HepG2 (cell line): ENCODE measurements at regions not wholly inside any gene's neighbourhood (a gene's known extent, or its start where the extent isn't known, plus 50 kb on each side); places are given as distances from the start of the nearest gene placed in this dataset.

Experiments
- ATAC-seq: fragments of 200-7000 bp; cut with Tn5 transposase; 3 replicates; pipeline ENCODE4 v1.9.1; 2020; ENCODE audit warnings: mild to moderate bottlenecking, moderate library complexity
- BruUV-seq: library from RNA; stranded (reverse); fragments of 400-500 nt; replicated peaks from 2 replicates; lab custom pipeline; 2021; lab: Mats Ljungman, UMichigan
- CTCF ChIA-PET: fragments of 300-600 bp; formaldehyde crosslinking; extraction: SDS; loops from one replicate; lab custom pipeline; 2021; ENCODE audit warnings: low total read pairs, inconsistent platforms, low intra/inter-chr PET ratio; lab: Yijun Ruan, JAX
- POLR2A ChIA-PET: fragments of 350-600 bp; sonication (Branson Sonifier 250); formaldehyde crosslinking; loops from one replicate; lab custom pipeline; 2020; ENCODE audit warnings: antibody characterized with exemption, inconsistent platforms; lab: Yijun Ruan, JAX
- DNase-seq: peaks from one replicate; pipeline ENCODE4 v3.0.0-alpha.2; 2015; ENCODE audit warnings: low spot score
- FAIRE-seq: peaks from 3 replicates; lab custom pipeline; 2011; peaks lifted over from hg19 to GRCh38; lab: Jason Lieb, UNC
- H2AFZ ChIP-seq: one replicate; pipeline ENCODE4 v1.6.1; 2011; ENCODE audit warnings: low read length, inconsistent platforms
- H3K27ac ChIP-seq: fragments of 300-600 bp; 3 replicates; pipeline ENCODE4 v1.8.0; 2011; ENCODE audit warnings: mixed run types, mild to moderate bottlenecking, mixed read lengths, low read length, inconsistent platforms; ENCODE audit not compliant: insufficient read depth; ENCODE audit errors: extremely low read length
- H3K27me3 ChIP-seq, 2 experiments: fragments of 200-600 bp in 1 of 2; 2 replicates in 1 of 2; 3 replicates in 1 of 2; pipeline versions ENCODE4 v1.6.0 to v1.8.0; 2011; ENCODE audit warnings: low read length in 2 of 2, mild to moderate bottlenecking in 2 of 2, moderate library complexity in 2 of 2, inconsistent platforms in 1 of 2; ENCODE audit not compliant: insufficient read depth in 2 of 2, control insufficient read depth in 1 of 2
- H3K36me3 ChIP-seq, 2 experiments: fragments of 200-600 bp in 1 of 2; replicated peaks in 1 of 2; 2 replicates in 1 of 2; 3 replicates in 1 of 2; pipeline versions ENCODE4 v1.5.1 to v1.8.0; 2011; ENCODE audit warnings: low read length in 2 of 2, inconsistent platforms in 1 of 2; ENCODE audit not compliant: insufficient read depth in 2 of 2, control insufficient read depth in 1 of 2
- H3K4me1 ChIP-seq: 2 replicates; pipeline ENCODE4 v1.5.1; 2012; ENCODE audit warnings: low read length, inconsistent platforms; ENCODE audit not compliant: insufficient read depth
- H3K4me2 ChIP-seq: 2 replicates; pipeline ENCODE4 v1.6.0; 2011; ENCODE audit warnings: low read depth, low read length, inconsistent platforms
- H3K4me3 ChIP-seq, 3 experiments: fragments of 200-600 bp in 1 of 3; sonication (generic), shearing (Covaris generic) in 1 of 3; replicated peaks in 1 of 3; 2 replicates each; pipeline ENCODE4 v1.5.1; 2011 to 2016; ENCODE audit warnings: low read length in 3 of 3, inconsistent platforms in 2 of 3, low read depth in 2 of 3, mild to moderate bottlenecking in 2 of 3, control low read depth in 1 of 3, mixed read lengths in 1 of 3; ENCODE audit not compliant: insufficient read depth in 1 of 3
- H3K79me2 ChIP-seq: one replicate; pipeline ENCODE4 v1.6.1; 2011; ENCODE audit warnings: low read length, inconsistent platforms; ENCODE audit not compliant: insufficient read depth
- H3K9ac ChIP-seq: 2 replicates; pipeline ENCODE4 v1.6.0; 2011; ENCODE audit warnings: mild to moderate bottlenecking, low read depth, low read length, inconsistent platforms; ENCODE audit not compliant: insufficient read depth
- H3K9me3 ChIP-seq: 2 replicates; pipeline ENCODE4 v1.5.1; 2012; ENCODE audit warnings: mild to moderate bottlenecking, low read length
- H4K20me1 ChIP-seq: 2 replicates; pipeline ENCODE4 v1.6.0; 2011; ENCODE audit warnings: inconsistent platforms, mild to moderate bottlenecking, low read length, moderate library complexity; ENCODE audit not compliant: insufficient read depth
- ARHGAP35 ChIP-seq: sonication (generic); formaldehyde crosslinking; IDR thresholded peaks from 2 replicates; pipeline ENCODE4 v1.9.0; 2022; ENCODE audit warnings: mild to moderate bottlenecking, inconsistent platforms, moderate library complexity, missing genetic modification reagents, borderline replicate concordance
- CHCHD3 ChIP-seq: sonication (generic); formaldehyde crosslinking; IDR thresholded peaks from 2 replicates; pipeline ENCODE4 v1.8.0; 2022; ENCODE audit warnings: mild to moderate bottlenecking, missing genetic modification reagents, moderate library complexity
- EEA1 ChIP-seq: sonication (generic); formaldehyde crosslinking; IDR thresholded peaks from 2 replicates; pipeline ENCODE4 v1.5.1; 2020; ENCODE audit warnings: mild to moderate bottlenecking, missing genetic modification reagents, borderline replicate concordance
- FOXA1 ChIP-seq, 2 experiments: fragments of 450-650 bp in 1 of 2; sonication (generic) in 1 of 2; formaldehyde crosslinking in 1 of 2; IDR thresholded peaks; 2 replicates each; pipeline versions ENCODE4 v1.4.0 to v1.6.1; 2016 to 2020; ENCODE audit warnings: missing genetic modification reagents in 1 of 2
- MATR3 ChIP-seq: sonication (generic); formaldehyde crosslinking; IDR thresholded peaks from 2 replicates; pipeline ENCODE4 v1.4.0; 2020; ENCODE audit warnings: missing genetic modification reagents
- MBD4 ChIP-seq: IDR thresholded peaks from 2 replicates; pipeline ENCODE4 v1.6.1; 2012; ENCODE audit warnings: low read length, inconsistent platforms, borderline replicate concordance
- MLX ChIP-seq: IDR thresholded peaks from 2 replicates; pipeline ENCODE4 v1.6.1; 2016
- NFATC3 ChIP-seq: sonication (generic); formaldehyde crosslinking; IDR thresholded peaks from 2 replicates; pipeline ENCODE4 v1.5.1; 2020; ENCODE audit warnings: mild to moderate bottlenecking, missing genetic modification reagents
- NFIB ChIP-seq: sonication (generic); formaldehyde crosslinking; IDR thresholded peaks from 2 replicates; pipeline ENCODE4 v1.9.0; 2021; ENCODE audit warnings: missing genetic modification reagents, mild to moderate bottlenecking, borderline replicate concordance
- SALL2 ChIP-seq: sonication (generic); formaldehyde crosslinking; IDR thresholded peaks from 2 replicates; pipeline ENCODE4 v1.8.1; 2023; ENCODE audit warnings: mild to moderate bottlenecking, missing genetic modification reagents, inconsistent platforms
- TAF1 ChIP-seq: sonication (generic); formaldehyde crosslinking; IDR thresholded peaks from 2 replicates; pipeline ENCODE4 v1.4.0; 2020; ENCODE audit warnings: missing genetic modification reagents
- TBL1XR1 ChIP-seq: fragments of 150-350 bp; IDR thresholded peaks from 2 replicates; pipeline ENCODE4 v1.6.1; 2014; ENCODE audit warnings: borderline replicate concordance, low read length; ENCODE audit not compliant: partially characterized antibody
- TCF7L2 ChIP-seq: IDR thresholded peaks from 2 replicates; pipeline ENCODE4 v1.6.1; 2011; ENCODE audit warnings: mild to moderate bottlenecking, low read depth, low read length, moderate library complexity
- THRA ChIP-seq: sonication (generic); formaldehyde crosslinking; IDR thresholded peaks from 2 replicates; pipeline ENCODE4 v1.4.0; 2020; ENCODE audit warnings: missing genetic modification reagents, borderline replicate concordance
- YEATS4 ChIP-seq: sonication (generic); formaldehyde crosslinking; IDR thresholded peaks from 2 replicates; pipeline ENCODE4 v1.4.0; 2020; ENCODE audit warnings: missing genetic modification reagents, borderline replicate concordance
- ZNF20 ChIP-seq: sonication (generic); formaldehyde crosslinking; IDR thresholded peaks from 2 replicates; pipeline ENCODE4 v1.4.0; 2020; ENCODE audit warnings: mild to moderate bottlenecking, moderate library complexity, missing genetic modification reagents
- ZNF337 ChIP-seq: sonication (generic); formaldehyde crosslinking; IDR thresholded peaks from 2 replicates; pipeline ENCODE4 v1.5.1; 2020; ENCODE audit warnings: missing genetic modification reagents, low read depth, mild to moderate bottlenecking, borderline replicate concordance
- ZNF609 ChIP-seq: sonication (generic); formaldehyde crosslinking; IDR thresholded peaks from 2 replicates; pipeline ENCODE4 v1.4.0; 2020; ENCODE audit warnings: mild to moderate bottlenecking, missing genetic modification reagents, borderline replicate concordance
- ZSCAN20 ChIP-seq: sonication (generic); formaldehyde crosslinking; IDR thresholded peaks from 2 replicates; pipeline ENCODE4 v1.4.0; 2020; ENCODE audit warnings: missing genetic modification reagents, mild to moderate bottlenecking, borderline replicate concordance
- WGBS: methylation state at CpG from one replicate; pipeline ENCODE4 v1.1.6; 2017; ENCODE audit warnings: low lambda C conversion rate; 5-methylcytosine and 5-hydroxymethylcytosine counted together
- in situ Hi-C: cut with HindIII; loops from 2 replicates; pipeline ENCODE4 v1.10.0; 2017; ENCODE audit warnings: low pct_unique_long_range_greater_than_20kb; ENCODE audit not compliant: extremely low pct_ligation_motif_present
- intact Hi-C: fragments of 100-400 bp; cut with micrococcal nuclease; formaldehyde crosslinking; loops from one replicate; pipeline ENCODE4 v1.10.0; 2022; ENCODE audit not compliant: unreplicated experiment

GRCh38 chr13:111866731-111867245 lies 200.2 kb upstream of the SOX1 start:
- DNase-seq (no peak), FAIRE-seq (no peak)
- Histone ChIP-seq H3K27ac (no peak overlapping the region), H3K36me3 (no peaks in the 10 kb centered on the region), H3K4me2 (no peak overlapping the region), H3K9ac (no peak overlapping the region), H3K9me3 (no peaks in the 10 kb centered on the region), H4K20me1 (no peaks in the 10 kb centered on the region), H3K4me3 (no peak overlapping the region), H3K4me1 (no peaks in the 10 kb centered on the region)
- in situ Hi-C loops (no loop called here), intact Hi-C loops (no loop called here)
- ChIA-PET CTCF (no interaction called here), POLR2A (no interaction called here)
- TF ChIP-seq CHCHD3 (CRISPR knock-in tag) (no peak), NFIB (CRISPR knock-in tag) (no peak), FOXA1 (IDR thresholded peaks at IDR 0.05) (no peak), FOXA1 (CRISPR knock-in tag; IDR thresholded peaks at IDR 0.05) (no peak), ZNF20 (no peak), NFATC3 (CRISPR knock-in tag) (no peak), YEATS4 (no peak), TCF7L2 (no peak), MBD4 (no peak), ZNF609 (CRISPR knock-in tag) (no peak), TBL1XR1 (no peak), THRA (CRISPR knock-in tag) (no peak), ZNF337 (CRISPR knock-in tag) (no peak), MATR3 (CRISPR knock-in tag) (no peak), ARHGAP35 (no peak), ZSCAN20 (no peak), TAF1 (no peak), SALL2 (CRISPR knock-in tag) (no peak), EEA1 (no peak), MLX (no peak)
- TF ChIP-seq, all 625 proteins: peak for 0
- BruUV-seq: no TSS peak
- no peak for ATAC-seq
- Histone ChIP-seq H3K27me3 (peaks cover 2 to 35% of the 10 kb centered on the region in 2 experiments; a peak in 3 of 5 replicates), H3K79me2 (no peaks in the 10 kb centered on the region), H2AFZ (no peak overlapping the region)
- 20% methylated on average over 8 of the region's 11 CpGs for WGBS
